ENCODE measurements at regions not wholly inside any gene's neighbourhood (a gene's known extent, or its start where the extent isn't known, plus 50 kb on each side); places are given as distances from the start of the nearest gene placed in this dataset.

GRCh38 chr10:10271639-10272192 is 746.0 kb upstream of the CELF2 start:
- TF ChIP-seq CTCF (IDR thresholded peaks at IDR 0.05) (no peak), POLR2A (IDR thresholded peaks at IDR 0.05) (no peak)

Data from esophagus squamous epithelium (tissue), 4 donors.